ENCODE measurements at regions not wholly inside any gene's neighbourhood (a gene's known extent, or its start where the extent isn't known, plus 50 kb on each side); places are given as distances from the start of the nearest gene placed in this dataset.

DNA sequence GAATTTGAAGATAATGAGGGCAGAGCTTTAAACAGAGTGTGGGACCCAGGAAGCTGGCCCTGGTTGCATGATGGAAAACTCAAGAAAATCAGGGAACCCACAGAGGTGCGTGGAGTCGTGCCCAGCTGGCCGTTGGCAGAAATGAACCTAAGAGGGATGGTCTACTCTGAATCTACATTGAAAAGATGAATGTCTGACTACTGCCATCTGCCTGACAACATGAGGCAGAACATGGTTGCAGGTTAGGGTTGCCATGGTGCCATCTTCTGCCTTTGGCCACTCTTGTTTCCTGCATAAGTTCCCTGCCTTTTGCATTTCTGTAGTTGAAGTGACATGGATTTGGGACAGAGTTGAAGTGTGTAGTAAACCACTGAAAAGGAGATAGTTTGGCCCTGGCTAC, 138.5 kb upstream of the COBL start:
- no peak overlapping the region for H3K9ac ChIP-seq (ENCODE audit: low read length in 5 of 5)
- H3K27me3 ChIP-seq (ENCODE audit: control insufficient read depth in 5 of 5, insufficient read depth in 4 of 5, low read length in 5 of 5) = peaks cover 0 to 5% (median 0%) of the 10 kb centered on the region in 5 donors
- no peaks in the 10 kb centered on the region for H3K9me3 ChIP-seq (ENCODE audit: control insufficient read depth in 5 of 5, low read length in 5 of 5)
- no peak overlapping the region for H3K4me3 ChIP-seq (ENCODE audit: low read depth in 1 of 5, low read length in 5 of 5)
- peaks cover 2 to 17% (median 8%) of the 10 kb centered on the region in 5 donors for H3K4me1 ChIP-seq (ENCODE audit: control insufficient read depth in 5 of 5, insufficient read depth in 5 of 5, low read length in 5 of 5)
- H3K27ac ChIP-seq (ENCODE audit: low read depth, low read length) = no peak overlapping the region
- no peaks in the 10 kb centered on the region for H3K36me3 ChIP-seq (ENCODE audit: control insufficient read depth in 5 of 5, insufficient read depth in 5 of 5, low read length in 5 of 5)

- Histone ChIP-seq H3K36me3 (ENCODE audit: control insufficient read depth in 5 of 5, insufficient read depth in 5 of 5, low read length in 5 of 5) (no peaks in the 10 kb centered on the region), H3K9me3 (ENCODE audit: control insufficient read depth in 5 of 5, low read length in 5 of 5) (no peaks in the 10 kb centered on the region), H3K27ac (ENCODE audit: low read depth, low read length) (no peak overlapping the region), H3K4me3 (ENCODE audit: low read depth in 1 of 5, low read length in 5 of 5) (no peak overlapping the region), H3K4me1 (ENCODE audit: control insufficient read depth in 5 of 5, insufficient read depth in 5 of 5, low read length in 5 of 5) (peaks cover 2 to 17% (median 8%) of the 10 kb centered on the region in 5 donors), H3K27me3 (ENCODE audit: control insufficient read depth in 5 of 5, insufficient read depth in 4 of 5, low read length in 5 of 5) (no peaks in the 10 kb centered on the region), H3K9ac (ENCODE audit: low read length in 5 of 5) (no peak overlapping the region)
These were observed 136.1 kb upstream of the COBL start for GRCh38 chr7:51452694-51453093.

DNA sequence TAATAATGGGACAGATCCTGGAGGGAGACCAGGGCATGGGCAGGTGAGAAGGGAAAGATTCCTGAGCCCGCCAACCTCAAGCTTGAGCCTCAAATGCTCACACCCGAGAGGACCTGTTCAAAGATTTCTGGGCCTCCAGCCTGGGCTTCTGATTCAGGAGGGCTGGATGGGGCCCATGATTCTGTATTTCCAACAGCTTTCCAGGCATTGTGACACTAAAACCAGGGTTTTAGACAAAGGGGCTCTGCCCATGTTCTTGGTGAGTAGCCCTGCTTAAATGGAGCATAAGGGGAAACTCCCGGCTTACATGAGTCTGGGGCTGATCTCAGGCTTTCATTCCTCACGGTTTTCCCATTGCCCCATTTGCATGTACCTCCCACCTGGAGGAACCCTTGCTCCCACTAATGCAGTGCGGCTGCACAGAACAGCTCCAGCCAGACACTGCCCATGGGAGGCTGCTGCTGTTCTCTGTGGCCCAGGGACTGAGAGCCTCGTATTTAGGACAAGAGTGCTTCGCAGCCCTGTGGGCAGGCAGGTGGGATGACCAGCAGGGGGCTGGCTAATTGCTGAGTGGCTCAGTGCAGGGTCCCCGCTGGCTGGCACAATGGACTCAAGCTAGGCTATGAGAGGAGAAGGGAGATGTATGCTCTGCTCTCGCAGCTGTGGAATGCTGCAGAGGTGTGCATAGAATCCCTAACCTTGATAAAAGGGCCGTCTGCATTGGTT, 135.3 kb upstream of the COBL start:
- Histone ChIP-seq H3K4me1 (ENCODE audit: control insufficient read depth in 5 of 5, insufficient read depth in 5 of 5, low read length in 5 of 5) (peaks cover 2 to 17% (median 8%) of the 10 kb centered on the region in 5 donors), H3K36me3 (ENCODE audit: control insufficient read depth in 5 of 5, insufficient read depth in 5 of 5, low read length in 5 of 5) (no peaks in the 10 kb centered on the region), H3K9me3 (ENCODE audit: control insufficient read depth in 5 of 5, low read length in 5 of 5) (no peaks in the 10 kb centered on the region), H3K4me3 (ENCODE audit: low read depth in 1 of 5, low read length in 5 of 5) (no peak overlapping the region), H3K27me3 (ENCODE audit: control insufficient read depth in 5 of 5, insufficient read depth in 4 of 5, low read length in 5 of 5) (no peaks in the 10 kb centered on the region), H3K27ac (ENCODE audit: low read depth, low read length) (no peak overlapping the region), H3K9ac (ENCODE audit: low read length in 5 of 5) (no peak overlapping the region)

- Histone ChIP-seq H3K4me1 (ENCODE audit: control insufficient read depth in 5 of 5, insufficient read depth in 5 of 5, low read length in 5 of 5) (peaks cover 2 to 17% (median 8%) of the 10 kb centered on the region in 5 donors), H3K27ac (ENCODE audit: low read depth, low read length) (no peak overlapping the region), H3K9me3 (ENCODE audit: control insufficient read depth in 5 of 5, low read length in 5 of 5) (no peaks in the 10 kb centered on the region), H3K4me3 (ENCODE audit: low read depth in 1 of 5, low read length in 5 of 5) (no peak overlapping the region), H3K9ac (ENCODE audit: low read length in 5 of 5) (no peak overlapping the region), H3K36me3 (ENCODE audit: control insufficient read depth in 5 of 5, insufficient read depth in 5 of 5, low read length in 5 of 5) (no peaks in the 10 kb centered on the region), H3K27me3 (ENCODE audit: control insufficient read depth in 5 of 5, insufficient read depth in 4 of 5, low read length in 5 of 5) (no peaks in the 10 kb centered on the region)
These were observed 133.9 kb upstream of the COBL start for GRCh38 chr7:51450541-51450940.

DNA sequence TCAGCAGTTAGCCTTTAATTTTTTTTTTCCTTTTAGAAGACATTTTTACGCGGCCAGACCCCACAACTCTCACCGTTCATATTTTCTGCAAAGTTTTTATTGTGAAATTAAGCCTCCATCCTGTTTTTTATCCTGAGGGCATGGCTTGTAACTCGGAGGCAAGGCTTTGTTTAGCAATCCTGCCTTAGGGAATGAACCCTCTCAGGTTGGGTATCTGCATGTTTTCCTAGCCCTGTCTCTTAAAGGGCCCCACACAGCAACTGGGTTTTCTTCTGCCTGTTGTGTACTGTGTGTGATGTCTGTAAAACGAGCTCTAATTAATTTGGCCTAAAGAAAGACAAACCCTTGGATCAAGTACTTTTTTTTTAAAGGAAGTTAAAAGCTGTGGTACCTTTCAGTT, 130.2 kb upstream of the COBL start:
- Histone ChIP-seq H3K27me3 (ENCODE audit: control insufficient read depth in 5 of 5, insufficient read depth in 4 of 5, low read length in 5 of 5) (no peaks in the 10 kb centered on the region), H3K9me3 (ENCODE audit: control insufficient read depth in 5 of 5, low read length in 5 of 5) (peaks cover 0 to 6% (median 0%) of the 10 kb centered on the region in 5 donors), H3K36me3 (ENCODE audit: control insufficient read depth in 5 of 5, insufficient read depth in 5 of 5, low read length in 5 of 5) (no peaks in the 10 kb centered on the region), H3K9ac (ENCODE audit: low read length in 5 of 5) (no peak overlapping the region), H3K4me1 (ENCODE audit: control insufficient read depth in 5 of 5, insufficient read depth in 5 of 5, low read length in 5 of 5) (no peaks in the 10 kb centered on the region), H3K27ac (ENCODE audit: low read depth, low read length) (no peak overlapping the region), H3K4me3 (ENCODE audit: low read depth in 1 of 5, low read length in 5 of 5) (no peak overlapping the region)

DNA sequence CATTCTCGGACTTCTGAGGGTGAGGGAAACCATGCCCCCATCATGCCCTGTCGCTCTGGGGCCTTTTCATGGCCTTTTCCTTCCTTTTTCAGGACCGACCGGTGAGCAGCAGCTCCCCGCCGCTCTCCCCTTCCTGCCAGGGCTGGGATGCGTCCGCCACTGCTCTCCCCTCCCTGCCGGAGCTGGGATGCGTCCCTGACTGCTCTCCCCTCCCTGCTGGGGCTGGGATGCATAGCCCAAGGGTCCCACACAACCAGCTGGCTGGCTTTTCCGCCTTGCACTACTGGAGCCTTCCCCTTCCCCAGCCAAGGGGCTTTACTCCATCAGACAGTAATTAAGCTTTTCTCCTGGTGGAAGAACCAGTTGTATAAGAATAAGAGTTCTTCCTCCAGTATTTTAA, 129.7 kb upstream of the COBL start:
- H3K4me1 ChIP-seq (ENCODE audit: control insufficient read depth in 5 of 5, insufficient read depth in 5 of 5, low read length in 5 of 5) = no peaks in the 10 kb centered on the region
- H3K27me3 ChIP-seq (ENCODE audit: control insufficient read depth in 5 of 5, insufficient read depth in 4 of 5, low read length in 5 of 5) = no peaks in the 10 kb centered on the region
- H3K4me3 ChIP-seq (ENCODE audit: low read depth in 1 of 5, low read length in 5 of 5) = no peak overlapping the region
- H3K27ac ChIP-seq (ENCODE audit: low read depth, low read length) = no peak overlapping the region
- H3K36me3 ChIP-seq (ENCODE audit: control insufficient read depth in 5 of 5, insufficient read depth in 5 of 5, low read length in 5 of 5) = no peaks in the 10 kb centered on the region
- H3K9me3 ChIP-seq (ENCODE audit: control insufficient read depth in 5 of 5, low read length in 5 of 5) = peaks cover 0 to 6% (median 0%) of the 10 kb centered on the region in 5 donors
- no peak overlapping the region for H3K9ac ChIP-seq (ENCODE audit: low read length in 5 of 5)

DNA sequence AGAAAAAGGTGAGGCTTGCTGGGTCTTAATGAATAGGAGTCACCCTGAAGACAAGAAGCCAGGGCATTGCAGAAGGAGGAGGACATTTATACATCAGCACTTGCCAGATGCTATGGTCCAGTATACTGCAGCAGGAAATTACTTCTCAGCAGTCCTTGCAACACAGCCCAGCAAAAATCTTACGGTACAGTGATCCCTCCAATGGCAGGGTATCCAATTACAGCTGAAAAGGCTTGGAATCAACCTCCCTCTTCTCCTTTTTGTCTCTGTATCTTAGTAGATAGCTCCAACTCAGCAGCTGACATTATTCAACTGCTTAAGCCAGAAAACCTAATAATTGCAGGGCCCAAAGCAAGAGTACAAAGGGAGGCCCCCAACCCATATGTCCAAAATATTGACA, 128.3 kb upstream of the COBL start:
- no peak overlapping the region for H3K4me3 ChIP-seq (ENCODE audit: low read depth in 1 of 5, low read length in 5 of 5)
- H3K4me1 ChIP-seq (ENCODE audit: control insufficient read depth in 5 of 5, insufficient read depth in 5 of 5, low read length in 5 of 5) = no peaks in the 10 kb centered on the region
- H3K36me3 ChIP-seq (ENCODE audit: control insufficient read depth in 5 of 5, insufficient read depth in 5 of 5, low read length in 5 of 5) = no peaks in the 10 kb centered on the region
- H3K9me3 ChIP-seq (ENCODE audit: control insufficient read depth in 5 of 5, low read length in 5 of 5) = peaks cover 0 to 6% (median 0%) of the 10 kb centered on the region in 5 donors
- H3K27me3 ChIP-seq (ENCODE audit: control insufficient read depth in 5 of 5, insufficient read depth in 4 of 5, low read length in 5 of 5) = no peaks in the 10 kb centered on the region
- H3K9ac ChIP-seq (ENCODE audit: low read length in 5 of 5) = no peak overlapping the region
- H3K27ac ChIP-seq (ENCODE audit: low read depth, low read length) = no peak overlapping the region

DNA sequence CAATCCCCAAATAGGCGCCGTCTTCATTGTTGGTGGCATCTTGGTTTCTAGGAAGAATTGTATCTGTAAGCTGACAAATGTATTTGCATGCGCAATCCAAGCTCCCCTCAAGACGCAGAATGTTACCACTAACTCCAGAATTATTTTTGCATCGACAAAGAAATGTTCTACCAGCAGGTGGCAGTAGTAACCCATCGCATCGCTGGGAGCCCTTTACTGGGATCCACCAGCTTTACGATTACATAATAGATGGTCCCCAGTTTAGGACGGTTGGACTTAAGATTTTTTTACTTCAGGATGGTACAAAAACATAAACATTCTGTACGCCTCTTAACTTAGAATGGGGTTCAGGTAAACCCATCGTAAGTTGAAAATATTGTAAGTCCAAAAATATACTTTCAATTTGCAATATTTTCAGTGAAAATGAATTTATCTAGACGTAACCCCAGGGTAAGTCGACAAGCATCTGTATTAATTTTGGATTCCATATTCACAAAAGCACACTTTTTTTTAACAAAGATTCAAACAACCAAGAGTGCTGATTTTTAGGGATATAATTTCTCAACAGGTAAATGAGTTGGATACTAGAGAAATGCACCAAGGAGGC, 114.0 kb upstream of the COBL start:
- Histone ChIP-seq H3K27me3 (ENCODE audit: control insufficient read depth in 5 of 5, insufficient read depth in 4 of 5, low read length in 5 of 5) (peaks cover 0 to 8% (median 3%) of the 10 kb centered on the region in 5 donors), H3K9ac (ENCODE audit: low read length in 5 of 5) (no peak overlapping the region), H3K4me1 (ENCODE audit: control insufficient read depth in 5 of 5, insufficient read depth in 5 of 5, low read length in 5 of 5) (no peaks in the 10 kb centered on the region), H3K4me3 (ENCODE audit: low read depth in 1 of 5, low read length in 5 of 5) (no peak overlapping the region), H3K27ac (ENCODE audit: low read depth, low read length) (no peak overlapping the region), H3K36me3 (ENCODE audit: control insufficient read depth in 5 of 5, insufficient read depth in 5 of 5, low read length in 5 of 5) (no peaks in the 10 kb centered on the region), H3K9me3 (ENCODE audit: control insufficient read depth in 5 of 5, low read length in 5 of 5) (no peaks in the 10 kb centered on the region)

- no peaks in the 10 kb centered on the region for H3K4me1 ChIP-seq (ENCODE audit: control insufficient read depth in 5 of 5, insufficient read depth in 5 of 5, low read length in 5 of 5)
- H3K36me3 ChIP-seq (ENCODE audit: control insufficient read depth in 5 of 5, insufficient read depth in 5 of 5, low read length in 5 of 5) = no peaks in the 10 kb centered on the region
- H3K9ac ChIP-seq (ENCODE audit: low read length in 5 of 5) = no peak overlapping the region
- H3K27ac ChIP-seq (ENCODE audit: low read depth, low read length) = no peak overlapping the region
- H3K9me3 ChIP-seq (ENCODE audit: control insufficient read depth in 5 of 5, low read length in 5 of 5) = no peaks in the 10 kb centered on the region
- H3K27me3 ChIP-seq (ENCODE audit: control insufficient read depth in 5 of 5, insufficient read depth in 4 of 5, low read length in 5 of 5) = peaks cover 0 to 8% (median 0%) of the 10 kb centered on the region in 5 donors
- no peak overlapping the region for H3K4me3 ChIP-seq (ENCODE audit: low read depth in 1 of 5, low read length in 5 of 5)
These were observed 111.7 kb upstream of the COBL start for GRCh38 chr7:51428217-51428887.

DNA sequence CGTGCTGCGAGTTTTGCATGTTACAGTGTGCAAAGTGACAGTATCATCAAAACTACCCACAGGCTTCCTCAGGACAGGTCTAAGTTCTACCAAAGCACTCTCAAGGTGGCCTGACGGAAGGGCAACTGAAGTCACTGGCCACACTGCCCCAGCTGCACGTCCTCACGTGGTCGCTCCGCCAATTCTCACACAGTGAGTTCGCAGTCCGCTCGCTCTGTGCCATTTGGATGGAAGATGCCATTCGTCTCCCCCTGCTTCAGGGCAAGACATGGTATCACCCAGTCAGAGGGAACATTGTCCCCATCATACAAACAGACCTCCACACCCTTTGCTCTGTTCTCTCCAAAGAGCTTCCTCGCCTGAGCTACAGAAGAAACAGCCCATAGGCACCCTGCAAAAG, 109.6 kb upstream of the COBL start:
- H3K27me3 ChIP-seq (ENCODE audit: control insufficient read depth in 5 of 5, insufficient read depth in 4 of 5, low read length in 5 of 5) = peaks cover 0 to 8% (median 0%) of the 10 kb centered on the region in 5 donors
- no peaks in the 10 kb centered on the region for H3K4me1 ChIP-seq (ENCODE audit: control insufficient read depth in 5 of 5, insufficient read depth in 5 of 5, low read length in 5 of 5)
- H3K9ac ChIP-seq (ENCODE audit: low read length in 5 of 5) = no peak overlapping the region
- H3K27ac ChIP-seq (ENCODE audit: low read depth, low read length) = no peak overlapping the region
- no peak overlapping the region for H3K4me3 ChIP-seq (ENCODE audit: low read depth in 1 of 5, low read length in 5 of 5)
- no peaks in the 10 kb centered on the region for H3K9me3 ChIP-seq (ENCODE audit: control insufficient read depth in 5 of 5, low read length in 5 of 5)
- H3K36me3 ChIP-seq (ENCODE audit: control insufficient read depth in 5 of 5, insufficient read depth in 5 of 5, low read length in 5 of 5) = no peaks in the 10 kb centered on the region

All from subcutaneous abdominal adipose tissue (tissue), 5 donors.